Neuronal stem cell (in vitro differentiated cells): ENCODE measurements at regions not wholly inside any gene's neighbourhood (a gene's known extent, or its start where the extent isn't known, plus 50 kb on each side); places are given as distances from the start of the nearest gene placed in this dataset.
A peak's percentile ranks its signal among the peaks of the same experiment; 100 is the strongest.

ENCODE experiments used
- DNase-seq: peaks from one replicate; pipeline ENCODE4 v3.0.0-alpha.2; 2013; ENCODE audit warnings: low spot score
- H2AFZ ChIP-seq: one replicate; pipeline ENCODE4 v1.6.1; 2013; ENCODE audit warnings: mild to moderate bottlenecking, low read length, inconsistent platforms
- H2AK5ac ChIP-seq: 2 replicates; pipeline ENCODE4 v1.6.1; 2013; ENCODE audit warnings: low read depth, mild to moderate bottlenecking, inconsistent platforms, low read length, moderate library complexity, mixed read lengths
- H2BK120ac ChIP-seq: 2 replicates; pipeline ENCODE4 v1.6.1; 2013; ENCODE audit warnings: low read depth, mild to moderate bottlenecking, inconsistent platforms, low read length, moderate library complexity, mixed read lengths
- H2BK12ac ChIP-seq: one replicate; pipeline ENCODE4 v1.6.1; 2013; ENCODE audit warnings: low read length, inconsistent platforms
- H2BK15ac ChIP-seq: 2 replicates; pipeline ENCODE4 v1.6.1; 2013; ENCODE audit warnings: mild to moderate bottlenecking, low read length, inconsistent platforms, mixed read lengths
- H2BK5ac ChIP-seq: one replicate; pipeline ENCODE4 v1.6.1; 2013; ENCODE audit warnings: inconsistent platforms, mild to moderate bottlenecking, low read length, moderate library complexity
- H3K14ac ChIP-seq: one replicate; pipeline ENCODE4 v1.6.1; 2013; ENCODE audit warnings: low read length, inconsistent platforms
- H3K18ac ChIP-seq: 2 replicates; pipeline ENCODE4 v1.6.1; 2013; ENCODE audit warnings: low read length, inconsistent platforms
- H3K23ac ChIP-seq: 2 replicates; pipeline ENCODE4 v1.6.1; 2013; ENCODE audit warnings: low read depth, mild to moderate bottlenecking, mixed read lengths, low read length, inconsistent platforms; ENCODE audit not compliant: poor library complexity
- H3K27ac ChIP-seq: replicated peaks from 3 replicates; pipeline ENCODE4 v1.5.1; 2013; ENCODE audit warnings: low read length, inconsistent platforms
- H3K27me3 ChIP-seq, 3 experiments: 2 replicates each; pipeline ENCODE4 v1.6.1; 2013; ENCODE audit warnings: low read length in 3 of 3, mild to moderate bottlenecking in 2 of 3, inconsistent platforms in 1 of 3, low read depth in 1 of 3, mixed read lengths in 1 of 3, moderate library complexity in 1 of 3; ENCODE audit not compliant: control insufficient read depth in 3 of 3, insufficient read depth in 3 of 3
- H3K36me3 ChIP-seq, 2 donors: replicated peaks in 1 of 2; 2 replicates each; pipeline ENCODE4 v1.6.1; 2013; ENCODE audit warnings: low read length in 2 of 2; ENCODE audit not compliant: control insufficient read depth in 2 of 2, insufficient read depth in 2 of 2
- H3K4ac ChIP-seq: 2 replicates; pipeline ENCODE4 v1.6.1; 2013; ENCODE audit warnings: inconsistent platforms, mild to moderate bottlenecking, low read length, moderate library complexity
- H3K4me1 ChIP-seq, 2 donors: 1 replicate in 1 of 2; 2 replicates in 1 of 2; pipeline ENCODE4 v1.6.1; 2013; ENCODE audit warnings: low read length in 2 of 2, low read depth in 1 of 2; ENCODE audit not compliant: control insufficient read depth in 2 of 2, insufficient read depth in 1 of 2
- H3K4me2 ChIP-seq: one replicate; pipeline ENCODE4 v1.6.1; 2013; ENCODE audit warnings: mild to moderate bottlenecking, low read length, inconsistent platforms; ENCODE audit not compliant: insufficient read depth, poor library complexity, severe bottlenecking
- H3K4me3 ChIP-seq, 2 donors: 2 replicates each; pipeline ENCODE4 v1.5.1; 2013; ENCODE audit warnings: low read length in 2 of 2, mild to moderate bottlenecking in 2 of 2, inconsistent platforms in 1 of 2, moderate library complexity in 1 of 2
- H3K79me1 ChIP-seq: one replicate; pipeline ENCODE4 v1.6.1; 2013; ENCODE audit warnings: low read depth, mild to moderate bottlenecking, inconsistent platforms, low read length, moderate library complexity
- H3K9ac ChIP-seq: one replicate; pipeline ENCODE4 v1.6.1; 2013; ENCODE audit warnings: mild to moderate bottlenecking, low read depth, low read length, inconsistent platforms; ENCODE audit not compliant: poor library complexity
- H3K9me3 ChIP-seq, 2 donors: replicated peaks in 1 of 2; 2 replicates each; pipeline versions ENCODE3 to v1.6.1; 2013; ENCODE audit warnings: low read length in 2 of 2, mild to moderate bottlenecking in 2 of 2, inconsistent platforms in 1 of 2, low read depth in 1 of 2, mixed read lengths in 1 of 2, moderate library complexity in 1 of 2; ENCODE audit not compliant: control insufficient read depth in 2 of 2, insufficient read depth in 1 of 2
- H4K8ac ChIP-seq: one replicate; pipeline ENCODE4 v1.6.1; 2013; ENCODE audit warnings: low read depth, mild to moderate bottlenecking, inconsistent platforms, low read length, moderate library complexity
- H4K91ac ChIP-seq: one replicate; pipeline ENCODE4 v1.6.1; 2013; ENCODE audit warnings: low read length, low read depth, mild to moderate bottlenecking, inconsistent platforms; ENCODE audit not compliant: poor library complexity
- WGBS, 2 donors: extraction: QIAGEN DNeasy Blood & Tissue Kit; methylation state at CpG; one replicate each; pipeline ENCODE4 v1.1.7; 2013; ENCODE audit warnings: missing lambda C conversion rate in 2 of 2, mixed read lengths in 1 of 2; ENCODE audit not compliant: insufficient read length in 2 of 2, insufficient replicate concordance in 1 of 2; ENCODE audit errors: extremely low coverage in 2 of 2; 5-methylcytosine and 5-hydroxymethylcytosine counted together

- no peak overlapping the region for H3K4me3 ChIP-seq
- no peak overlapping the region for H3K9ac ChIP-seq
- no peak overlapping the region for H2BK5ac ChIP-seq
- no peaks in the 10 kb centered on the region for H3K27me3 ChIP-seq
- no peak overlapping the region for H2BK15ac ChIP-seq
- peaks cover 0 to 3% of the 10 kb centered on the region in 2 donors for H3K9me3 ChIP-seq
- no peaks in the 10 kb centered on the region for H3K36me3 ChIP-seq
- H4K91ac ChIP-seq, result no peak overlapping the region
- no CpG with 5 or more reads among the region's 15 CpGs for WGBS, 2 donors
- H3K79me1 ChIP-seq, result no peaks in the 10 kb centered on the region
- no peak overlapping the region for H3K14ac ChIP-seq
- H3K4ac ChIP-seq, result no peak overlapping the region
- no peak overlapping the region for H2AK5ac ChIP-seq
- H2AFZ ChIP-seq, result peak overlapping the region; percentile 56
- no peak overlapping the region for H3K18ac ChIP-seq
- no peak overlapping the region for H3K4me2 ChIP-seq
- H3K23ac ChIP-seq, result no peak overlapping the region
- no peak overlapping the region for H4K8ac ChIP-seq
- H3K27ac ChIP-seq, result no peak overlapping the region
- H3K4me1 ChIP-seq, result no peaks in the 10 kb centered on the region
- no peak overlapping the region for H2BK120ac ChIP-seq
- no peak overlapping the region for H2BK12ac ChIP-seq
- DNase-seq, result peak; percentile 57
These were observed 67.9 kb upstream of the PDZD8 start for GRCh38 chr10:117442944-117443685.

GRCh38 chr10:117442521-117442920 lies 67.3 kb upstream of the PDZD8 start:
- Histone ChIP-seq H3K9ac (peak overlapping the region; percentile 55), H3K36me3 (no peaks in the 10 kb centered on the region), H3K4me2 (no peak overlapping the region), H3K4me1 (no peaks in the 10 kb centered on the region), H3K27me3 (no peaks in the 10 kb centered on the region), H2AFZ (no peak overlapping the region), H3K18ac (no peak overlapping the region), H3K27ac (no peak overlapping the region), H4K91ac (no peak overlapping the region), H2AK5ac (no peak overlapping the region), H2BK15ac (no peak overlapping the region), H3K9me3 (peaks cover 0 to 3% of the 10 kb centered on the region in 2 donors), H2BK120ac (no peak overlapping the region), H2BK12ac (no peak overlapping the region), H3K4me3 (no peak overlapping the region), H3K14ac (peak overlapping the region; percentile 26), H3K4ac (no peak overlapping the region), H3K23ac (no peak overlapping the region), H4K8ac (no peak overlapping the region), H2BK5ac (no peak overlapping the region), H3K79me1 (no peaks in the 10 kb centered on the region)
- DNase-seq, result no peak
- WGBS, 2 donors, result no CpG with 5 or more reads among the region's 6 CpGs

- DNase-seq, result no peak
These were observed 66.7 kb upstream of the PDZD8 start for GRCh38 chr10:117441812-117442443.

GRCh38 chr10:117441361-117441760 lies 66.1 kb upstream of the PDZD8 start:
- Histone ChIP-seq H3K79me1 (no peaks in the 10 kb centered on the region), H2AK5ac (no peak overlapping the region), H4K8ac (no peak overlapping the region), H2BK12ac (no peak overlapping the region), H3K4ac (no peak overlapping the region), H2AFZ (no peak overlapping the region), H2BK120ac (no peak overlapping the region), H3K4me3 (no peak overlapping the region), H3K4me2 (no peak overlapping the region), H3K4me1 (no peaks in the 10 kb centered on the region), H2BK15ac (no peak overlapping the region), H2BK5ac (no peak overlapping the region), H3K14ac (no peak overlapping the region), H4K91ac (no peak overlapping the region), H3K27ac (no peak overlapping the region), H3K9me3 (peaks cover 0 to 3% of the 10 kb centered on the region in 2 donors), H3K23ac (no peak overlapping the region), H3K27me3 (no peaks in the 10 kb centered on the region), H3K36me3 (no peaks in the 10 kb centered on the region), H3K18ac (no peak overlapping the region), H3K9ac (no peak overlapping the region)
- no CpG with 5 or more reads among the region's 6 CpGs for WGBS, 2 donors
- DNase-seq, result no peak

More at GRCh38 chr10:117441812-117442443, 66.7 kb upstream of the PDZD8 start:
- Histone ChIP-seq H3K23ac (no peak overlapping the region), H4K91ac (no peak overlapping the region), H2AK5ac (no peak overlapping the region), H2BK12ac (no peak overlapping the region), H3K14ac (no peak overlapping the region), H3K27me3 (no peaks in the 10 kb centered on the region), H3K27ac (no peak overlapping the region), H3K9me3 (peaks cover 0 to 3% of the 10 kb centered on the region in 2 donors), H3K79me1 (no peaks in the 10 kb centered on the region), H3K4ac (no peak overlapping the region), H3K4me2 (no peak overlapping the region), H3K4me1 (no peaks in the 10 kb centered on the region), H2BK120ac (no peak overlapping the region), H3K9ac (no peak overlapping the region), H2BK5ac (no peak overlapping the region), H3K18ac (no peak overlapping the region), H3K4me3 (no peak overlapping the region), H4K8ac (no peak overlapping the region), H3K36me3 (no peaks in the 10 kb centered on the region), H2BK15ac (no peak overlapping the region), H2AFZ (no peak overlapping the region)
- WGBS, 2 donors, result no CpG with 5 or more reads among the region's 6 CpGs
